Keratinocyte (primary cell): ENCODE measurements at regions not wholly inside any gene's neighbourhood (a gene's known extent, or its start where the extent isn't known, plus 50 kb on each side); places are given as distances from the start of the nearest gene placed in this dataset.

ENCODE experiments used
- DNase-seq: peaks from one replicate; pipeline ENCODE4 v3.0.0-alpha.2; 2011; ENCODE audit warnings: low read depth, missing footprints, low spot score
- FAIRE-seq: peaks from 2 replicates; lab custom pipeline; 2011; peaks lifted over from hg19 to GRCh38; lab: Jason Lieb, UNC
- H2AFZ ChIP-seq: 2 replicates; pipeline ENCODE4 v1.6.0; 2012; ENCODE audit warnings: low read length, control low read depth, inconsistent platforms; ENCODE audit not compliant: control insufficient read depth
- H3K27ac ChIP-seq: 2 replicates; pipeline ENCODE4 v1.5.1; 2011; ENCODE audit warnings: low read length; ENCODE audit not compliant: control insufficient read depth, insufficient read depth
- H3K27me3 ChIP-seq: 3 replicates; pipeline ENCODE4 v1.6.0; 2011; ENCODE audit warnings: low read length; ENCODE audit not compliant: control insufficient read depth, insufficient read depth; ENCODE audit errors: extremely low read depth
- H3K36me3 ChIP-seq, 2 experiments: 2 replicates in 1 of 2; 3 replicates in 1 of 2; pipeline ENCODE4 v1.5.1; 2011; ENCODE audit warnings: low read length in 2 of 2, mild to moderate bottlenecking in 1 of 2; ENCODE audit not compliant: control insufficient read depth in 2 of 2, insufficient read depth in 2 of 2; ENCODE audit errors: extremely low read depth in 1 of 2
- H3K4me1 ChIP-seq: 3 replicates; pipeline ENCODE4 v1.5.1; 2011; ENCODE audit warnings: low read length; ENCODE audit not compliant: control insufficient read depth, insufficient read depth; ENCODE audit errors: extremely low read depth
- H3K4me2 ChIP-seq: 3 replicates; pipeline ENCODE4 v1.6.0; 2011; ENCODE audit warnings: low read depth, low read length; ENCODE audit not compliant: control insufficient read depth, insufficient read depth; ENCODE audit errors: extremely low read depth
- H3K4me3 ChIP-seq, 3 experiments: fragments of 200-600 bp in 1 of 3; sonication (generic) in 1 of 3; 2 replicates in 2 of 3; 3 replicates in 1 of 3; pipeline ENCODE4 v1.5.1; 2011 to 2016; ENCODE audit warnings: low read length in 3 of 3, mild to moderate bottlenecking in 3 of 3, control low read depth in 2 of 3, inconsistent platforms in 1 of 3, low read depth in 1 of 3, mixed read lengths in 1 of 3, mixed run types in 1 of 3, moderate library complexity in 1 of 3; ENCODE audit not compliant: control insufficient read depth in 2 of 3, insufficient read depth in 2 of 3; ENCODE audit errors: extremely low read depth in 1 of 3
- H3K79me2 ChIP-seq: 2 replicates; pipeline ENCODE4 v1.6.0; 2012; ENCODE audit warnings: low read length; ENCODE audit not compliant: control insufficient read depth, insufficient read depth
- H3K9ac ChIP-seq: 3 replicates; pipeline ENCODE4 v1.6.0; 2011; ENCODE audit warnings: low read length; ENCODE audit not compliant: control insufficient read depth, insufficient read depth; ENCODE audit errors: extremely low read depth
- H3K9me1 ChIP-seq: 3 replicates; pipeline ENCODE4 v1.6.0; 2011; ENCODE audit warnings: low read length; ENCODE audit not compliant: control insufficient read depth, insufficient read depth; ENCODE audit errors: extremely low read depth
- H3K9me3 ChIP-seq: 2 replicates; pipeline ENCODE4 v1.5.1; 2012; ENCODE audit warnings: low read depth, low read length; ENCODE audit not compliant: control insufficient read depth
- H4K20me1 ChIP-seq: 3 replicates; pipeline ENCODE4 v1.6.0; 2011; ENCODE audit warnings: low read length; ENCODE audit not compliant: control insufficient read depth, insufficient read depth; ENCODE audit errors: extremely low read depth
- CTCF ChIP-seq, 3 experiments: IDR thresholded peaks in 1 of 3; conservative IDR thresholded peaks in 1 of 3; optimal IDR thresholded peaks in 1 of 3; 2 replicates in 2 of 3; 3 replicates in 1 of 3; pipeline versions ENCODE3 to v1.5.1; 2011; ENCODE audit warnings: low read length in 3 of 3, mild to moderate bottlenecking in 3 of 3, moderate library complexity in 2 of 3, control low read depth in 1 of 3, inconsistent platforms in 1 of 3; ENCODE audit not compliant: insufficient read depth in 2 of 3; ENCODE audit errors: extremely low read depth in 1 of 3
- EZH2 ChIP-seq: IDR thresholded peaks from one replicate; pipeline ENCODE4 v1.6.1; 2012; ENCODE audit warnings: inconsistent platforms, mild to moderate bottlenecking, low read length, moderate library complexity
- dilution Hi-C: fragments of 300-500 bp; cut with MboI; formaldehyde crosslinking; loops from one replicate; pipeline ENCODE4 v1.7.0; 2020; ENCODE audit warnings: low sequenced_read_pairs; ENCODE audit not compliant: extremely low pct_ligation_motif_present

- Histone ChIP-seq H3K9me1 (no peaks in the 10 kb centered on the region), H2AFZ (no peak overlapping the region), H3K9me3 (no peaks in the 10 kb centered on the region), H3K4me2 (no peak overlapping the region), H3K36me3 (no peaks in the 10 kb centered on the region), H4K20me1 (no peaks in the 10 kb centered on the region), H3K79me2 (no peaks in the 10 kb centered on the region), H3K9ac (no peak overlapping the region), H3K27ac (no peak overlapping the region), H3K4me3 (no peak overlapping the region), H3K27me3 (no peaks in the 10 kb centered on the region), H3K4me1 (no peaks in the 10 kb centered on the region)
- dilution Hi-C loops, result no loop called here
- FAIRE-seq (no peak), DNase-seq (no peak)
- TF ChIP-seq EZH2, result no peak
- TF ChIP-seq CTCF (optimal IDR thresholded peaks at IDR 0.05 in 1 of 3, IDR thresholded peaks at IDR 0.05 in 1 of 3, conservative IDR thresholded peaks at IDR 0.05 in 1 of 3; ENCODE audit: extremely low read depth in 1 of 3, insufficient read depth in 2 of 3, low read length in 3 of 3), result no peak
Observed at GRCh38 chr12:7581625-7582024, 78.0 kb upstream of the CD163 start.

DNA sequence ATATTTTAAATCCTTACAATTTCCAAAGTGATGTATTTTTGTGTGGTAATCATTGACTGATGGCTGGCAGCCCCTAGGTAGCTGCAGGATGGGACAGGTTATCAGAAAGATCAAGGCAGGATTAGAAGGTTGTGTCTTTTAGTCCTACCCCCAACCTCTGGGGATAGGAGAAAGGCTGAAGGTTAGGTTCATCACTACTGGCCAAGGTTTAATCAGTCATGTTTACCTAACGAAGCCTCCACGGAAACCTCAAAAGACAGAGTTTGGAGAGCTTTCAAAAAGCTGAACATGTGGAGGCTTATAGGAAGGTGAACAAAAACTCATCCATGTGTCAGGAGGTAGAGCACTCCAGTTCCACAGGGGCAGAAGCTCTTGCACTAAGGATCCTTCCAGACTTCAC is 77.5 kb upstream of the CD163 start:
- no peak overlapping the region for H3K27ac ChIP-seq
- dilution Hi-C loops, result no loop called here
- no peak for DNase-seq

More for the DNA sequence above, 77.5 kb upstream of the CD163 start:
- no peak overlapping the region for H3K4me2 ChIP-seq
- no peaks in the 10 kb centered on the region for H3K9me1 ChIP-seq
- H3K36me3 ChIP-seq, result no peaks in the 10 kb centered on the region
- no peaks in the 10 kb centered on the region for H3K79me2 ChIP-seq
- no peaks in the 10 kb centered on the region for H3K27me3 ChIP-seq
- H3K9ac ChIP-seq, result no peak overlapping the region
- H3K4me1 ChIP-seq, result no peaks in the 10 kb centered on the region
- no peaks in the 10 kb centered on the region for H4K20me1 ChIP-seq
- H2AFZ ChIP-seq, result no peak overlapping the region
- FAIRE-seq, result no peak
- H3K9me3 ChIP-seq, result no peaks in the 10 kb centered on the region
- no peak for TF ChIP-seq EZH2
- no peak for TF ChIP-seq CTCF (optimal IDR thresholded peaks at IDR 0.05 in 1 of 3, IDR thresholded peaks at IDR 0.05 in 1 of 3, conservative IDR thresholded peaks at IDR 0.05 in 1 of 3; ENCODE audit: extremely low read depth in 1 of 3, insufficient read depth in 2 of 3, low read length in 3 of 3)
- H3K4me3 ChIP-seq, result no peak overlapping the region
